ENCODE measurements at regions not wholly inside any gene's neighbourhood (a gene's known extent, or its start where the extent isn't known, plus 50 kb on each side); places are given as distances from the start of the nearest gene placed in this dataset.

DNA sequence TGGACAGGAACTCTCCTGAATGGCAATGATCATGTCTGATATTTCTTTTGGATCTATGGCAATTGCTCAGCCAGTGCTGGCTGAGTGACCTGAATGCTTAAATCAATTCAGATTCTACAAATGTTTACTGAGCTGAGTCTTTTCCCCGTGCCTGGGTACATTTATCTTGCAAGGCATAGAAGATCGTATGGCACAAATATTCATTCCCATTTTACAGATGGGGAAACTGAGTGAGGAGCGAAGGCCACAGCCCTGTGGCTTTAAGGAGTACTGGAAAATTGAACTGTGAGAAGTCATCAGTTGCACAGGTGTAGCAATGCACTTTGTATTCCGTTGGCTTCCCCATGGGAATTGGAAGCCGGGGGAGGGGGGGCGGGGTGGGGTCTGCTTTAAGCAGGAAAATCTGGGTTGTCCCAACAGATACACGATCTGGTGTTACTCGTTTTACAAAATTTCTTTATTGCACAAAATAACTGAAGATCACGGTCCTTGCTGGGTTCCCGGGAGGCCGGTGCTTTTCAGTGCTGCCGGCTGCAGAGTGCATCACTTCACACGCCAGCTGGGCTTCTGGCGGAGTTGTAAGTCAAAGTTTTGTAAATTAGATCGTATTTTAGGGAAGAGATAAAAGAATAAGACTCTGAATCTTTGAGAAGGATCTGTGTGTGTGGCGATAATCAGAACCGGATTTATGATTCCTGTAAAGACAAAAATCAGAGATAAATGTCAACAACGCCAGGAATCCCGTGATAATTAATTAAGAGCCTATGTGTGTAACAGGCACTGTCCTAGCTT, 75.0 kb upstream of the MAP1LC3B2 start:
- DNase-seq (ENCODE audit: low read depth, low spot score), result no peak

DNA sequence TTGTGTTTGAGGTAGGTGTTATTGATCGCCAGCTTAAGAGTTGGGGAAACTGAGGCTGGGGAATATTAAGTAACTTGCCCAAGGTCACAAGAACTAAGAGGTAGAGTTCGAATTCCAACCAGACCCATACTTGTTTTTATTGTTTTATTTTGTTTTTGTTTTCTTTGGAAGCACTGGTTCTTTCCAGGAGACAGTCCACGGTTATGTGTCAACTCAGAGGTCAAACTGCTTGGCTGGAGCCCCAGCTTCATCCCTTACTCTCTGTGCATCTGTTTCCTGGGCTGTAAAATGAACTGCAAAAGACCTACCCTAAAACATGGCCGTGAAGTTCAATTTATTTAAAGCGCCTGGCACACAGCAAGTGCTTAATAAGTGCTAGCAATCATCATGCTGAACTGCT, 74.4 kb upstream of the MAP1LC3B2 start:
- DNase-seq (ENCODE audit: low read depth, low spot score), result no peak

DNA sequence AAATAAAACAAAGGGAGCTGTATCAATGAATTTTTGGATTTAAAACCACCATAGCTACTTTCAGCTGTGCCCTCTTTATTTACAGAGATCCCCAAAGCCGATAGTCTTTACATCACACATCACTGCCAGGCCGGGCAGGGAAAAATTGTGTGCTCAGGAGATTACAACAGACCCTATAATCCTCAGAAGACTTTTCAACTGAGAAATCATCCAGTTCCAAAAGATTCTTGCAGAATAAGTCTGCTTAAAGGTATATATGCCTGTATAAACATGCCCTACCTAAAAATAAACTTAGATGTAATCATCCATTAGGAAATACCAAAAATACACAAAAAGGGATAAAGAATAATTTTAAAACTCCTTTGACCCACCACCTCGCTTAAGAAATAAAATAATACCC, 70.1 kb upstream of the MAP1LC3B2 start:
- DNase-seq (ENCODE audit: low read depth, low spot score), result no peak

DNA sequence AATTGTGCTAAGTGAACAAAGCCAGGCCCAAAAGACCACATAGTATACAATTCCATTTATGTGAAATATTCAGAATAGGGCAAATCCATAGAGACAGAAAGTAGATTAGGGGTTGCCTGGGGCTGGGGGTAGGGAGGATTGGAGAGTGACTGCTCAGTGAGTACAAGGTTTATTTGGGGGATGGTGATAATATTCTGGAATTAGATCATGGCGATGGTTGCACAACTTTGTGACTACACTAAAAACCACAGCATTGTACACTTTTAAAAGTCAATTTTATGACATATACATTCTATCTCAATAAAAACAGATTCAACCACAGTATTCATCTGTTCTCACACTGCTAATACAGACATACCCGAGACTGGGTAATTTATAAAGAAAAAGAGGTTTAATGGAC, 68.7 kb upstream of the MAP1LC3B2 start:
- no peak for DNase-seq (ENCODE audit: low read depth, low spot score)

DNA sequence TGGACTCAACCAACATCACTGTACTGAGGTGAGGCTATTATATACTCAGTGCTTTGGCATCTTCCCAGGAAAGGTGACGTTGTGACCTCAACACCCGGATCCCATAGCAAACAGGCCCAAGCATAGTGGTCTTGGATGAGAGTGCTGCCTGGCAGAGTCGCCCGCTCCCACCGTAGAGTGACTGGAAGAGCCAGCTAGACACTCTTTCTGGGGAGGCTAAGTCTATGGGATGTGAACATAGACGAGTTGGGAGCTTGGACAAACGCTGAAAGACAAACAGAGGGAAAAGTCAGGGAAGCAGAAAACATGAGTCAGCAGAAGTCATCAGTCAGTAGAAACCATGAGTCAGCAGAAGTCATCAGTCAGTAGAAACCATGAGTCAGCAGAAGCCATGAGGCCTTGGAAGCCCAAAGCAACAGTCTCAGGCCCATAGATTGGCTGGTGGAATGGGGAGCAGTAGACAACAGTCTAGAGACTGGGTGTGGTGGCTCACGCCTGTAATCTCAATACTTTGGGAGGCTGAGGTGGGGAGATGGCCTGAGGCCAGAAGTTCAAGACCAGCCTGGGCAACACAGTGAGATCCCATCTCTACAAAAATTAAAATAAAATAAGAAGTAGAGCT, 66.4 kb upstream of the MAP1LC3B2 start:
- DNase-seq (ENCODE audit: low read depth, low spot score), result no peak

DNA sequence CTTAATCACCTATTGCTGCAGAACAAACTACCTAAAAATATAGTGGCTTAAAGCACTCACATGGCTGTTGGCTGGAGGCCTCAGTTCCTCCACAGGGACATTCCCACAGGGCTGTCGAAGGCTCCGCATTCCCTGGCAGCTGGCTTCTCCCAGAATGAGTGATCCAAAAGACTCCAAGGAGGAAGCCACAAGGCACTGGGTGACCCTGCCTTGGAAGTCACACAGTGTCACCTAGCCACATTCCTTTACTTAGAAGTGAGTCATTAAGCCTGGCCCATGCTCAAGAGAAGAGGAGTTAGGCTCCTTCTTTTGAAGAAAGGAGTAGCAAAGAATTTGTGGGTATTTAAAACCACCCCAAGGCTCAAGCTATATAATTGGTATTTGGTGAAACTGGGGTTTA, 63.9 kb upstream of the MAP1LC3B2 start:
- no peak for DNase-seq (ENCODE audit: low read depth, low spot score)

DNA sequence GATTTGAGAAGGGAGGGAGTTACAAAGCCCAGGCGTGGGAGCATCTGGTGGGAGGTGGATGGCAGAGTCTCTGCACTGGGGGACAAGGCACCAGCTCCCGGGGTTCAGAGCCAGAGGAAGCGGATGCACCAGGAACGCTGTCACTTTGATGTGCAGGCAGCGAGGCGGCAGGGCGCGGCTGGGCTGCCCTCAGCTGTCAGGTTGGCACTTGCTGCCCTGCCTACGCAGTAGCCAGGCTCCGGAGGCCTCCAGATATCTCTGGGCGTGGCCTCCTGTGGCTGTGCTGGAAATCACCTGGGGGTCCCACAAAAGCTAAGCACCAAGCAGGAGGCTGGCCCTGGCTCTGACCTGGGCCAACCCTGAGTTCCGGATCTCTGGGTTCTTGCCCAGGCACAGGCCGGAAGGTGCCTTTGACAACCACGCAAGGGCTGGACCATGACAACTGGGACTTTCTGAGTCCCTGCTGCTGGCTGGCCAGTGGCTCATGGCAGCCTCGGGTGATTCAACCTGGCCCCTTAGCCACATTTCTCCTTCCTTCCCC, 62.1 kb upstream of the MAP1LC3B2 start:
- no peak for DNase-seq (ENCODE audit: low read depth, low spot score)

DNA sequence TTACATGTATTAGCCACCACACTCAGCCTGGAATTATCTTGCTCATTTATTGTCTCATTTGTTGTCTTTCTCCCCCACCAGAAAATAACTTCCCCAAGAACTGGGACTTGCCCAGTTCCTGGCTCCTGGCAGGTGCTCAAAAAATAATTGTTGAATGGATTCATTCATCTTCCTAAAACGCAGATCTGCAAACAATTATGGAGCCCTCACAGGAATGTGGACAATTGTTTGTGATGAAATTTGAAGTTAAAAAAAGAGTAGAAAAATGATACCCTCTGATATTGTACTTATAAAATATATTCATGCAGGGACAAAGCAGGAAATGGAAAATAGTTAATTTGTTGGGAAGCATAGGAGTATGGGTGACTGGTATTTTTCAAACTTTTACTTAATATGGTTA, 60.7 kb upstream of the MAP1LC3B2 start:
- no peak for DNase-seq (ENCODE audit: low read depth, low spot score)

DNA sequence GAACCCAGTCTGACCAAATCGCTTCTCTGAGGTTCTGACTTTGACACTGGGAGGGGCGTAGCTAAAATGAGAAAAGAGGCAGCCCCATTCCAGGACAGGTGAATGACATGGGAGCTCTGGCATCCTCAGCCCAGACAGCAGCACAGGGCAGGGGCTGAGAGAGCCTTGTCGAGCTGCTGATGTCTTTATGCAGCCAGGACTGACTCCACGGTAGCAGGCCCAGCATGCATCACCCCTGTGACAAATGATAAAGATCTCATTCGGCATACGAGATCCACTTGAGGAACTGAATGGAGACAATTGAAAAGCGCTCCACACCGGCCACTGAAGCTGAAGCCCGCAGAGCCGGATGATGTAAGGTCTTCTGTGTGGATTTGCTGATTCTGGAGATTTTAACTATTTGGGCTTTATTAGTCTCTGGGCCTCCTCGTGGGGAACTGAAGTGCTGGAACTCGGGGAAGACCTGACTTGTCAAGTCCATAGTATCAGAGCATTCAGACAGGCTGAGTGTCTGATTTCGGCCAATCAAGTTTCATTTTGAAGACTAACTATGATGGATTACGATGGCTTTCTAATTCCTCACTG, 56.9 kb upstream of the MAP1LC3B2 start:
- DNase-seq (ENCODE audit: low read depth, low spot score), result no peak

DNA sequence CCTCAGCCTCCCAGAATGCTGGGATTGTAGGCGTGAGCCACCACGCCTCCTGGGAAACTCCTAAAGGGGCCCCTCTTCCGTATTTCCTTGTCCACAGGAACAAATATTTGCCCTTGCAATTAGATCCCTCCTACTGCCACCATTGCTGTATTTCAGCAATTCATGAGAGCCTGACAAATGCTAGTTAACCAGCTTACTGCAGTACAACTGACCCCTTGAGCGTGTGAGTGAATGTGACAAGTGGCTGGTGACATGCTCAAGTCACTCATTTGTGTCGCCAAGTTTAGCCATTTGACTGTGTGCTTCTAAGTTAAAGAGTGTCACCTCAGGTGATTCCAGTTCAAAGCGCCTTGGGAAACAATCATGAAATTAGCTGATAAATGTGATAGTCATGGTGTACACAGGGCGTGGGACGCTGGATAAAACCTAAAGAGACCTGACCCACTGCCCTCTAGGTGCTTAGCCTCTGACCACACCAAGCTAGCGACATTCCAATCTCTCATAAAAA, 56.1 kb upstream of the MAP1LC3B2 start:
- DNase-seq (ENCODE audit: low read depth, low spot score), result no peak

DNA sequence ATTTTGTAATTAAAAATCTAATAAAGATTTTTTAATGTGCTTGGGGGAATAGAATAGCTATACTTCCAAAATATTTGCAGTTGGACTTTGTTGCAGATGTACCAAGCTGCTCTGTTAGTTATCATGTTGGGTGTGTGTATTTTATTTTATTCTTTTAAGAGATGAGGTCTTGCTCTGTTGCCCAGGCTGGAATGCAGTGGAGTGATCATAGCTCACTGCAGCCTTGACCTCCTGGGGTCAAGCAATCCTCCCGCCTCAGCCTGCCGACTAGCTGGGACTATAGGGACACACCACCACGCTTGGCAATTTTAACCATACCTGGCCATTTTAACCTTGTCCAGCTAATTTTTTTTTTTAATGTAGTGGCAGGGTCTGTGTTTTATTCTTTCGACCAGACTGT, 54.7 kb upstream of the MAP1LC3B2 start:
- no peak for DNase-seq (ENCODE audit: low read depth, low spot score)

DNA sequence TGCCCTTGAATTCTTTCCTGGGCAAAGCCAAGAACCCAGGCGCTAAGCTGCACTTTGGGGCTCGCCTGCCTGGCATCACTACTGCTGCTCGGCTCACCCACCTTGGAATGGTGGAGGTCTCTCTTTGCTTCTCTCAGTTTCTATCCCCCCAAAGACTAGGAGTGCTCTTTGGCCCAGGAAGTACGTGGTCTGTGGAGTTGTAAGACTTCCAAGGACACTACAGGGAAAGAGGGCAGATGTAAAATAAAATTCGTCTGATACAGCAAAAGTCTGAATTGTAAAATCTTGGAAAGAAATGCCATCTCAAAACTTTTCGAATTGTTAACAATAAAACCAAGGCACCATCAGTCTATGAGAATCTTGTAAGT, 52.5 kb upstream of the MAP1LC3B2 start:
- DNase-seq (ENCODE audit: low read depth, low spot score), result no peak

DNA sequence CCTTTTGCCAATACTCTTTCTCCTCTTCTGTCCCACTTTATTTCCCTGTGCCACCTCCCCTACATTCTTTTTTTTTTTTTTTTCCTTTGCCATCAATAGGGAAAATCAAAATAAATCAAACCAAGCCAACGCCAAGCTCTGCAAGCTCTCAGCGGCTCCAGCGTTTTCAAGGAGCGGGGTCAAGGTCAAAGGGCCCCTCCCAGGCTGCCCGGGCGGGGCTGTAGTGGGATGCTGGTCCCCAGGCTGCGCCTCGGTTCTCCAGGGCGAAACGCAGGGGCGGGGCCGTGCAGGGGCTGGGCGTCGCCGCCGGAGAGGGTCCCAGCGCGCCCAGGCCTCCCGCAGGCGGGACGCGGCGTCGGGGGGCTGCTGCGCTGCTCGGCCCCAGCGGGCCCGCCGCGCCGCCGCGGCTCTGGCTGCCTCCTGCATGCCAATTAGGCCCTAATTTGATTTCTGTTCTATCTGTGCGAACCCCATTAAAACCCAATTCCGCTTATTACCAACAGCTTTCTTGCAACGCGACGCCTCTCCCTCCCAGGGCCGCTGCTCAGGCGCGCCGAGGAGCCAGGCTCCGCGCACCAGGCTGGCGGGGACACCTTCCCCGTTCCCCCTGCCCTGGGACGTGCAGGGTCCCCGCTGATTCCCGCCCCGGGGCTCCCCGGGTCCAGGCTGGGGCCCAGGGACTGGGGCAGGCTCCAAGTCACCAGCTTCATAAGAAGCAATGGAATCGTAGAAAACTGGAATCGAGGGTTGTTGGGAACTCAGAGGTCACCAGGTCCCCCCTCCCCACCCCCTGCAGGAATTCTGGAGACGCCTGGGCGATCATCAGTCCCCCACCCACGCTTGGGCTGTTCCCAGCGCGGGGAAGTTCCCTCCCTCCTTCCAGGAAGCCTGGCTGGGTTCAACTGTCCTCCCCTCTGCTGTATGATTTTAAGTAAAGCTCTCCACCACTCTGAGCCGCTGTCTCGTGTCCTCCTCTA, 50.7 kb upstream of the MAP1LC3B2 start:
- DNase-seq (ENCODE audit: low read depth, low spot score), result no peak

Measured in brain pericyte (primary cell).